Prostate gland (tissue), 2 donors: ENCODE measurements at regions not wholly inside any gene's neighbourhood (a gene's known extent, or its start where the extent isn't known, plus 50 kb on each side); places are given as distances from the start of the nearest gene placed in this dataset.

Experiments
- POLR2A ChIP-seq: fragments of 450-650 bp; IDR thresholded peaks from one replicate; pipeline ENCODE4 v1.6.1; 2016; ENCODE audit warnings: antibody characterized with exemption, mild to moderate bottlenecking
- TF ChIP-seq, protein P1 (sequence below), 4 experiments: fragments of 200-600 bp in 2 of 4; fragments of 450-650 bp in 2 of 4; sonication (generic) in 2 of 4; IDR thresholded peaks; 1 replicate in 3 of 4; 2 replicates in 1 of 4; pipeline ENCODE4 v1.5.1; 2016 to 2019; ENCODE audit warnings: antibody characterized with exemption in 4 of 4, mild to moderate bottlenecking in 2 of 4, moderate library complexity in 2 of 4

DNA sequence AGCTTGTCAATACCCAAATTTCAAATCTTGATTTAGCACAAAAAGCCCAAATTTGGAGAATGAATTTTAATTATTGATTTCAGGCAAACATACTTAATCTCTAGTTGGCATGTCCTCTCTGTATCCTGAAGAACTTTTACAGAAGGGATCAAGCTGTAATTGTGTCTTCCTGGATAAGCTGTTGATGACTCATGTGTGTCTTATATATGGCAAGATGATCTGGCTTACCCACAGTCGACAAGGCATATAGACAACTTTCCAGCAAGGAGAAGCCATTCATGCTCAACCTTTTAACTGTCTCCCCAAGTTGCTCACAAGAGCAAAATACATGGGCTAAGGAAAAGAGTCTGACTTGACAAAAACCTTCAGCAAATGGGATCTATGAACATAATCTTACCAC, 112.5 kb upstream of the SLCO6A1 start:
- TF ChIP-seq, protein P1, sequence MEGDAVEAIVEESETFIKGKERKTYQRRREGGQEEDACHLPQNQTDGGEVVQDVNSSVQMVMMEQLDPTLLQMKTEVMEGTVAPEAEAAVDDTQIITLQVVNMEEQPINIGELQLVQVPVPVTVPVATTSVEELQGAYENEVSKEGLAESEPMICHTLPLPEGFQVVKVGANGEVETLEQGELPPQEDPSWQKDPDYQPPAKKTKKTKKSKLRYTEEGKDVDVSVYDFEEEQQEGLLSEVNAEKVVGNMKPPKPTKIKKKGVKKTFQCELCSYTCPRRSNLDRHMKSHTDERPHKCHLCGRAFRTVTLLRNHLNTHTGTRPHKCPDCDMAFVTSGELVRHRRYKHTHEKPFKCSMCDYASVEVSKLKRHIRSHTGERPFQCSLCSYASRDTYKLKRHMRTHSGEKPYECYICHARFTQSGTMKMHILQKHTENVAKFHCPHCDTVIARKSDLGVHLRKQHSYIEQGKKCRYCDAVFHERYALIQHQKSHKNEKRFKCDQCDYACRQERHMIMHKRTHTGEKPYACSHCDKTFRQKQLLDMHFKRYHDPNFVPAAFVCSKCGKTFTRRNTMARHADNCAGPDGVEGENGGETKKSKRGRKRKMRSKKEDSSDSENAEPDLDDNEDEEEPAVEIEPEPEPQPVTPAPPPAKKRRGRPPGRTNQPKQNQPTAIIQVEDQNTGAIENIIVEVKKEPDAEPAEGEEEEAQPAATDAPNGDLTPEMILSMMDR (IDR thresholded peaks at IDR 0.05) = no peak
- TF ChIP-seq POLR2A = no peak
